ENCODE measurements at regions not wholly inside any gene's neighbourhood (a gene's known extent, or its start where the extent isn't known, plus 50 kb on each side); places are given as distances from the start of the nearest gene placed in this dataset.
A peak's percentile ranks its signal among the peaks of the same experiment; 100 is the strongest.

- TF ChIP-seq CTCF (IDR thresholded peaks at IDR 0.05) = no peak
Measured at GRCh38 chr1:10905841-10906655, 106.4 kb upstream of the TARDBP start.

- no peak for TF ChIP-seq CTCF (IDR thresholded peaks at IDR 0.05)
Measured at GRCh38 chr1:10906866-10907519, 105.5 kb upstream of the TARDBP start.

- TF ChIP-seq CTCF (IDR thresholded peaks at IDR 0.05) = no peak
Measured at GRCh38 chr1:10908266-10908665, 104.2 kb upstream of the TARDBP start.

- TF ChIP-seq CTCF (IDR thresholded peaks at IDR 0.05) = peak; percentile 64
Measured at GRCh38 chr1:10909697-10910680, 102.5 kb upstream of the TARDBP start.

GRCh38 chr1:10910681-10911489, 101.6 kb upstream of the TARDBP start:
- TF ChIP-seq CTCF (IDR thresholded peaks at IDR 0.05) = no peak

- no peak for TF ChIP-seq CTCF (IDR thresholded peaks at IDR 0.05)
Measured at GRCh38 chr1:10911490-10912166, 100.8 kb upstream of the TARDBP start.

All from LNCAP (cell line).